Chondrocyte (in vitro differentiated cells): ENCODE measurements at regions not wholly inside any gene's neighbourhood (a gene's known extent, or its start where the extent isn't known, plus 50 kb on each side); places are given as distances from the start of the nearest gene placed in this dataset.

Source experiments
- DNase-seq: peaks from one replicate; pipeline ENCODE4 v3.0.0; 2021; ENCODE audit warnings: mixed read lengths, low spot score
- H3K27ac Mint-ChIP-seq: one replicate; pipeline ENCODE4 v1.8.0; 2021; ENCODE audit warnings: mild to moderate bottlenecking, moderate library complexity, mixed read lengths; ENCODE audit not compliant: unreplicated experiment
- H3K27me3 Mint-ChIP-seq: 2 replicates; pipeline ENCODE4 v1.8.0; 2021; ENCODE audit warnings: low read depth, mixed read lengths
- H3K36me3 Mint-ChIP-seq: 2 replicates; pipeline ENCODE4 v1.8.0; 2021; ENCODE audit warnings: low read depth, mixed read lengths
- H3K4me1 Mint-ChIP-seq: 2 replicates; pipeline ENCODE4 v1.8.0; 2021; ENCODE audit warnings: low read depth, mild to moderate bottlenecking, mixed read lengths
- H3K4me3 Mint-ChIP-seq: one replicate; pipeline ENCODE4 v1.8.0; 2021; ENCODE audit warnings: mild to moderate bottlenecking, moderate library complexity, mixed read lengths; ENCODE audit not compliant: unreplicated experiment
- H3K9me3 Mint-ChIP-seq: 2 replicates; pipeline ENCODE4 v1.8.0; 2021; ENCODE audit warnings: low read depth, mixed read lengths
- CTCF ChIP-seq: fragments of 200-600 bp; sonication (generic); IDR thresholded peaks from 2 replicates; pipeline ENCODE4 v1.5.0; 2021; ENCODE audit warnings: antibody characterized with exemption, mild to moderate bottlenecking, moderate library complexity

DNA sequence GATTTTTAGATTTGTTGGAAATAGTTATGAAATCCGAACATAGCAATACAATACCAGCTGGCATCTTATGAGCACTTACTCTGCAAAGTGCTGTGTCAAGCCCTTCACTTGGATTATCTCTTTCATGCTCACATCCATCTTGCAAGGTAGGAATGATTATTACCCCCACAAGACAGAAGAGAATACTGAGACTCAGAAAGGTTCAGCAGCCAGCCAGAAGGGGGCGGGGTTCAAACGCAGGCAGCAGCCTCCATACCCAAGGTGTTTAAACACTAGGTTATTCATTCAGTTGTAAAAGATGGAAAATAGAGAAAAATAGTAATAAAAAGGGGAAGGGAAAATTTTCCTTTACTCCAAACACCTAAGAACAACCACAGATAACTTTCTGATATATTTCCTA is 158.5 kb downstream of the CCDC34 start:
- Mint-ChIP-seq H3K4me3 (no peak overlapping the region), H3K9me3 (peaks cover 7% of the 10 kb centered on the region), H3K4me1 (peaks cover 54% of the 10 kb centered on the region), H3K36me3 (peaks cover 4% of the 10 kb centered on the region), H3K27me3 (no peaks in the 10 kb centered on the region), H3K27ac (no peak overlapping the region)
- TF ChIP-seq CTCF, result peak; percentile 70
- no peak for DNase-seq

DNA sequence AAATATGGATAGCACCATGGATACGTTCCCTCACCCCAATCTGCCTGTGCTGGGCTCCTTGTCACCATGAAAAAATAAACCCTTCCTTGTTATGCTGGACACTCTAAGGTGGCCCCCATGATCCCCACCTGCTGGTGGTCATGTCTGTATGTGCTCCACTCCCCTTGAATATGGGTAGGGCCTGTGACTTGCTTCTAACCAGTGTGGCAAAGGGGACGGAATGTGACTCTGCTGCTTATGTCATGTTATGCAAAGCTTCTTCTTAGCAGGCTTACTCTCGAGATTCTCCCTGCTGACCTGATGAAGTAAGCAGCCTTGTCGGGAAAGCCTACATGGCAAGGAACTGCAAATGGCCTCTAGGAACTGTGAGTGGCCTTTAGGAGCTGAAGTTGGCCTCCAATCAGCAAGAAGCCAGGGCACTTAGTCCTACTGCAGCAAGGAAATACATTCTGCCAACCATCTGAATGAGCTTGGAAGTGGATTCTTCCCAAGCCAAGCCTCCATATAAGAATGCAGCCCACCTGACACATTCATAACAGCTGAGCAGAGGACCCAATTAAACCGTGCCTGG is 159.9 kb downstream of the CCDC34 start:
- no peak overlapping the region for H3K4me3 Mint-ChIP-seq
- peaks cover 7% of the 10 kb centered on the region for H3K9me3 Mint-ChIP-seq
- H3K27ac Mint-ChIP-seq, result no peak overlapping the region
- peaks cover 46% of the 10 kb centered on the region for H3K4me1 Mint-ChIP-seq
- H3K27me3 Mint-ChIP-seq, result no peaks in the 10 kb centered on the region
- peaks cover 4% of the 10 kb centered on the region for H3K36me3 Mint-ChIP-seq
- DNase-seq, result no peak
- no peak for TF ChIP-seq CTCF

- DNase-seq, result no peak
- Mint-ChIP-seq H3K36me3 (no peaks in the 10 kb centered on the region), H3K4me3 (no peak overlapping the region), H3K4me1 (peaks cover 33% of the 10 kb centered on the region), H3K27ac (peak overlapping the region; percentile 19), H3K9me3 (no peaks in the 10 kb centered on the region), H3K27me3 (no peaks in the 10 kb centered on the region)
- TF ChIP-seq CTCF, result no peak
These were observed 161.1 kb downstream of the BBOX1 start for GRCh38 chr11:27201454-27202302.

DNA sequence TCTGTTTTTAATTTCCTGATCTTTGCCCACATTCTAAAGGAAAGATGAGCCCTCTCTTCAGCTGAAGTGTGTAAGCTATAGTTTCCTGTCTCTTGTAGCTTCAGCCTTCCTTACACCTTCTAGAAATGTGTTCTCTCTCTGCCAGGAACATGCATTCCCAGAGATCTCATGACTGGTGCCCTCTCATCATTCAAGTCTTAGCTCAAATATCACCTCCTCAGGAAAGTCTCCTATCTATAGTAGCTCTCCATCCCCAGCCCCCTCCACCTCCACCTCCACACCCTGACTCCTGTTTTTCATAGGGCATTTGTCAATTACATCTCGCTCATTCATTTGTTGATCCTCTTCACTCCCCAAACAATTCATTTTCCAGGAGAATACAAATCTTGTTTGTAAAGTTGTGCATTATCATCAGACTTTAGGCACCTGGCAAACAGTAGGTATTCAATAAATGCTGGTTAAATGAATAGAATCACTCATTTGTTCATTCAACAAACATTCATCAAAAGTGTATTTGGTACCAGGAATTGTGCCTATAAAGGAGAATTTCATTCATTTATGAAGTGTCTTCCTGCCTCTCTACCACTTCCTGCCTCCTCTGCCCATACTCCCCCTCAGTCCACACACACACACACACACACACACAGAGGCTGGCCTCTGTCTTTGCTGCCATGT is 160.3 kb downstream of the BBOX1 start:
- Mint-ChIP-seq H3K27ac (peak overlapping the region; percentile 19), H3K9me3 (no peaks in the 10 kb centered on the region), H3K4me3 (no peak overlapping the region), H3K27me3 (no peaks in the 10 kb centered on the region), H3K36me3 (no peaks in the 10 kb centered on the region), H3K4me1 (peaks cover 30% of the 10 kb centered on the region)
- TF ChIP-seq CTCF, result no peak
- no peak for DNase-seq

- Mint-ChIP-seq H3K27ac (no peak overlapping the region), H3K9me3 (no peaks in the 10 kb centered on the region), H3K36me3 (no peaks in the 10 kb centered on the region), H3K4me3 (no peak overlapping the region), H3K4me1 (peaks cover 15% of the 10 kb centered on the region), H3K27me3 (no peaks in the 10 kb centered on the region)
- DNase-seq, result no peak
- no peak for TF ChIP-seq CTCF
These were observed 155.7 kb downstream of the BBOX1 start for GRCh38 chr11:27196203-27196897.
